OCI-LY1 (cell line): ENCODE measurements at regions not wholly inside any gene's neighbourhood (a gene's known extent, or its start where the extent isn't known, plus 50 kb on each side); places are given as distances from the start of the nearest gene placed in this dataset.

Source experiments
- CTCF ChIP-seq: fragments of 200-600 bp; sonication (generic), shearing (Covaris generic); IDR thresholded peaks from 2 replicates; pipeline ENCODE4 v1.5.1; 2017; ENCODE audit warnings: mild to moderate bottlenecking, antibody characterized with exemption, low read length, moderate library complexity, mixed read lengths
- EZH2 ChIP-seq: fragments of 200-600 bp; sonication (generic), shearing (Covaris generic); IDR thresholded peaks from 2 replicates; pipeline ENCODE4 v1.8.0; 2017; ENCODE audit warnings: borderline replicate concordance, mixed run types, mild to moderate bottlenecking, antibody characterized with exemption, low read length, moderate library complexity, mixed read lengths

- TF ChIP-seq EZH2, result no peak
- no peak for TF ChIP-seq CTCF
Observed at GRCh38 chr12:75944905-75945432, 86.6 kb downstream of the PHLDA1 start.
